Kidney epithelial cell (primary cell): ENCODE measurements at regions not wholly inside any gene's neighbourhood (a gene's known extent, or its start where the extent isn't known, plus 50 kb on each side); places are given as distances from the start of the nearest gene placed in this dataset.

Experiments
- DNase-seq: peaks from one replicate; pipeline ENCODE4 v3.0.0-alpha.2; 2010; ENCODE audit warnings: low read depth
- H3K27me3 ChIP-seq: 2 replicates; pipeline ENCODE4 v1.6.0; 2011; ENCODE audit warnings: low read length; ENCODE audit not compliant: control insufficient read depth, insufficient read depth
- H3K36me3 ChIP-seq: 2 replicates; pipeline ENCODE4 v1.5.1; 2011; ENCODE audit warnings: low read length; ENCODE audit not compliant: control insufficient read depth, insufficient read depth
- H3K4me3 ChIP-seq: 2 replicates; pipeline ENCODE4 v1.5.1; 2011; ENCODE audit warnings: low read depth, mild to moderate bottlenecking, control low read depth, low read length
- TF ChIP-seq, protein P1 (sequence below): IDR thresholded peaks from 2 replicates; pipeline ENCODE4 v1.5.1; 2011; ENCODE audit warnings: mild to moderate bottlenecking, moderate library complexity, low read length, control low read depth, inconsistent platforms; ENCODE audit not compliant: insufficient read depth, poor library complexity, severe bottlenecking

GRCh38 chr2:200235533-200235932 lies 71.0 kb upstream of the SPATS2L start:
- TF ChIP-seq, protein P1, sequence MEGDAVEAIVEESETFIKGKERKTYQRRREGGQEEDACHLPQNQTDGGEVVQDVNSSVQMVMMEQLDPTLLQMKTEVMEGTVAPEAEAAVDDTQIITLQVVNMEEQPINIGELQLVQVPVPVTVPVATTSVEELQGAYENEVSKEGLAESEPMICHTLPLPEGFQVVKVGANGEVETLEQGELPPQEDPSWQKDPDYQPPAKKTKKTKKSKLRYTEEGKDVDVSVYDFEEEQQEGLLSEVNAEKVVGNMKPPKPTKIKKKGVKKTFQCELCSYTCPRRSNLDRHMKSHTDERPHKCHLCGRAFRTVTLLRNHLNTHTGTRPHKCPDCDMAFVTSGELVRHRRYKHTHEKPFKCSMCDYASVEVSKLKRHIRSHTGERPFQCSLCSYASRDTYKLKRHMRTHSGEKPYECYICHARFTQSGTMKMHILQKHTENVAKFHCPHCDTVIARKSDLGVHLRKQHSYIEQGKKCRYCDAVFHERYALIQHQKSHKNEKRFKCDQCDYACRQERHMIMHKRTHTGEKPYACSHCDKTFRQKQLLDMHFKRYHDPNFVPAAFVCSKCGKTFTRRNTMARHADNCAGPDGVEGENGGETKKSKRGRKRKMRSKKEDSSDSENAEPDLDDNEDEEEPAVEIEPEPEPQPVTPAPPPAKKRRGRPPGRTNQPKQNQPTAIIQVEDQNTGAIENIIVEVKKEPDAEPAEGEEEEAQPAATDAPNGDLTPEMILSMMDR, result no peak
- no peaks in the 10 kb centered on the region for H3K36me3 ChIP-seq
- no peaks in the 10 kb centered on the region for H3K27me3 ChIP-seq
- no peak for DNase-seq
- H3K4me3 ChIP-seq, result no peak overlapping the region

GRCh38 chr2:200239216-200239615 lies 67.3 kb upstream of the SPATS2L start:
- Histone ChIP-seq H3K27me3 (no peaks in the 10 kb centered on the region), H3K4me3 (no peak overlapping the region), H3K36me3 (no peaks in the 10 kb centered on the region)
- TF ChIP-seq, protein P1, result no peak
- no peak for DNase-seq

- DNase-seq, result no peak
- Histone ChIP-seq H3K36me3 (no peaks in the 10 kb centered on the region), H3K4me3 (no peak overlapping the region), H3K27me3 (no peaks in the 10 kb centered on the region)
- TF ChIP-seq, protein P1, result no peak
Observed at GRCh38 chr2:200242570-200242969, 63.9 kb upstream of the SPATS2L start.

GRCh38 chr2:200243441-200243840 lies 63.1 kb upstream of the SPATS2L start:
- H3K27me3 ChIP-seq, result no peaks in the 10 kb centered on the region
- no peak overlapping the region for H3K4me3 ChIP-seq
- no peaks in the 10 kb centered on the region for H3K36me3 ChIP-seq
- DNase-seq, result no peak
- TF ChIP-seq, protein P1, result no peak

DNA sequence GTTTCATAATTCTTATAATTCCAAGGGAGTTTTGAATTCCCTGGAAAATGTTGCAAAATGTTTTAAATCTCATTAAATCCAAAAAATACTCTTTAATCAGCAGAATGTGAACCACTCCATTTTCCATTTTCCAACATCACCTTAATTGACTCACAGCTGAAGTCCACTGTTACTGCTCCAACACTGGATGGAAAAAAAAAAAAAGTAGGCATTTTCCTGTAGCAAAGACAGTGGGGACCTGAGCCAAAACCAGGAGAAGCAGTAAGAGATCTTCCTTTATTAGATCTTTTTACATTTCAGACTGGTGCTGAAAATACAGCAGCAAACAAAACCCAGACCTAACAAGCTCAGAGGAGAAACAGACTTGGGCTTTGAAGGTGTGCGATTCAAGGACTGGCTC lies 62.4 kb upstream of the SPATS2L start:
- H3K36me3 ChIP-seq, result no peaks in the 10 kb centered on the region
- TF ChIP-seq, protein P1, result no peak
- no peaks in the 10 kb centered on the region for H3K27me3 ChIP-seq
- no peak overlapping the region for H3K4me3 ChIP-seq
- no peak for DNase-seq

DNA sequence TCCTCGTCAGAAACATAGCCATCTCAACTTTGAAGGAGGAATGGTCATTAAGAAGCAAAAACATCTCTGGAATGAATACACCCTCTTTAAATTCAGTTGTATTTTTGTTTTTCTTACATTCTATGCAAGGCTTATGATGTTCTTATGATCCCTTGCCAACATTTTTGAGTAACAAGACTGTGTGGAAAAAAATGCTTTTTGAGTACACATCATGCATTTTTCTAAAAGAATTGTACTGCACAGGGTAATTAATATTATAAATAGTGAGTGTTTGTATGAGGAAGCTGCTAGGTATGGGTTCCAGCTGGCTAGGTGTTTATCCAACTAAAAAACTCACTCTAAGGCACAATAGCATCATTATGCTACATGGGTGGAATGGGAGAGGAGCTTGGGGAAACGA lies 59.0 kb upstream of the SPATS2L start:
- H3K36me3 ChIP-seq, result no peaks in the 10 kb centered on the region
- TF ChIP-seq, protein P1, result no peak
- no peaks in the 10 kb centered on the region for H3K27me3 ChIP-seq
- DNase-seq, result no peak
- no peak overlapping the region for H3K4me3 ChIP-seq
